ENCODE measurements at regions not wholly inside any gene's neighbourhood (a gene's known extent, or its start where the extent isn't known, plus 50 kb on each side); places are given as distances from the start of the nearest gene placed in this dataset.

DNA sequence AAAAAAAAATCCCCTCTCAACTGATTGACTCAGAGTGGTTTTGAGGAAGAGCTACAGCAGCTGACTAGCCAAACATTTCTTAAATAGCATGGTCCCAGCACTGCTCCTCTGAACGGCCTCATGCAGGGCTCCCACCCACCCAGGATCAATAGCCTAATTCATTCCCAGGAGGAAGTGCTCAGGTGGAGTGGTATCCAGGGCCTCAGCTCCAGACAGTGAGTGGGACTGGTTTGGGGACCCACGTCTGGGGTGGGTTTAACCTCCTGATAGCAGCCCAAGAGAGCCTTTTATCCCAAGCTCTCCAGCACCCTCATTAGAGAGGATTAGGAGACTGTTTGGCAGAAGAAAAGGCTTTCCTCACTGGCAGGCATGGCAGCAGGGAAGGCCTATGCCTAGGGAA lies 68.5 kb upstream of the CDH5 start:
- Histone ChIP-seq H3K36me3 (ENCODE audit: control insufficient read depth, insufficient read depth, low read length) (no peaks in the 10 kb centered on the region), H3K27me3 (ENCODE audit: control insufficient read depth, insufficient read depth, low read length) (peaks cover 2% of the 10 kb centered on the region), H3K4me3 (ENCODE audit: low read depth, low read length) (no peak overlapping the region)
- TF ChIP-seq, protein P1, sequence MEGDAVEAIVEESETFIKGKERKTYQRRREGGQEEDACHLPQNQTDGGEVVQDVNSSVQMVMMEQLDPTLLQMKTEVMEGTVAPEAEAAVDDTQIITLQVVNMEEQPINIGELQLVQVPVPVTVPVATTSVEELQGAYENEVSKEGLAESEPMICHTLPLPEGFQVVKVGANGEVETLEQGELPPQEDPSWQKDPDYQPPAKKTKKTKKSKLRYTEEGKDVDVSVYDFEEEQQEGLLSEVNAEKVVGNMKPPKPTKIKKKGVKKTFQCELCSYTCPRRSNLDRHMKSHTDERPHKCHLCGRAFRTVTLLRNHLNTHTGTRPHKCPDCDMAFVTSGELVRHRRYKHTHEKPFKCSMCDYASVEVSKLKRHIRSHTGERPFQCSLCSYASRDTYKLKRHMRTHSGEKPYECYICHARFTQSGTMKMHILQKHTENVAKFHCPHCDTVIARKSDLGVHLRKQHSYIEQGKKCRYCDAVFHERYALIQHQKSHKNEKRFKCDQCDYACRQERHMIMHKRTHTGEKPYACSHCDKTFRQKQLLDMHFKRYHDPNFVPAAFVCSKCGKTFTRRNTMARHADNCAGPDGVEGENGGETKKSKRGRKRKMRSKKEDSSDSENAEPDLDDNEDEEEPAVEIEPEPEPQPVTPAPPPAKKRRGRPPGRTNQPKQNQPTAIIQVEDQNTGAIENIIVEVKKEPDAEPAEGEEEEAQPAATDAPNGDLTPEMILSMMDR (IDR thresholded peaks at IDR 0.05; ENCODE audit: insufficient read depth, low read length, severe bottlenecking) = no peak
- FAIRE-seq (no peak), DNase-seq (ENCODE audit: low read depth) (no peak)

DNA sequence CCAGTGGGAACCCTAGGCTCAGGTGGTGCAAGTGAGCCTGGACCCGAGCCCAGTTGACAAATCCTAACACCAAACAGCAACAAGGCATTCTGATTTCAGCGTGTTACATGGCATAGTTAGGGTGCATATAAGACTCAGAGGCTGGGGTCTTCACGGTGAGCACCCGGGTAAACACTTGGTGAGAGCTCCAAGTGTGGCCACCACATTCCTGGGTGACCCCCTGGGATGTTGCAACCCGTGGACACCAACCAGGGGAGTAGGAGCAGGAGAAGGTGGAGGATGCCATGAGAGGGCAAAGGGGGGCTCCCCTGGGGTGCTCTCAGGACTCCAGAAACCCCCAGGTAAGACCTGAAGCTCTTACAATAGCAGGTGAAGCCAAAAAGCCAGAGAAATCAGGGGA lies 69.9 kb upstream of the CDH5 start:
- Histone ChIP-seq H3K27me3 (ENCODE audit: control insufficient read depth, insufficient read depth, low read length) (peaks cover 2% of the 10 kb centered on the region), H3K4me3 (ENCODE audit: low read depth, low read length) (no peak overlapping the region), H3K36me3 (ENCODE audit: control insufficient read depth, insufficient read depth, low read length) (no peaks in the 10 kb centered on the region)
- DNase-seq (ENCODE audit: low read depth) = no peak
- TF ChIP-seq, protein P1 (IDR thresholded peaks at IDR 0.05; ENCODE audit: insufficient read depth, low read length, severe bottlenecking) = no peak
- no peak for FAIRE-seq

DNA sequence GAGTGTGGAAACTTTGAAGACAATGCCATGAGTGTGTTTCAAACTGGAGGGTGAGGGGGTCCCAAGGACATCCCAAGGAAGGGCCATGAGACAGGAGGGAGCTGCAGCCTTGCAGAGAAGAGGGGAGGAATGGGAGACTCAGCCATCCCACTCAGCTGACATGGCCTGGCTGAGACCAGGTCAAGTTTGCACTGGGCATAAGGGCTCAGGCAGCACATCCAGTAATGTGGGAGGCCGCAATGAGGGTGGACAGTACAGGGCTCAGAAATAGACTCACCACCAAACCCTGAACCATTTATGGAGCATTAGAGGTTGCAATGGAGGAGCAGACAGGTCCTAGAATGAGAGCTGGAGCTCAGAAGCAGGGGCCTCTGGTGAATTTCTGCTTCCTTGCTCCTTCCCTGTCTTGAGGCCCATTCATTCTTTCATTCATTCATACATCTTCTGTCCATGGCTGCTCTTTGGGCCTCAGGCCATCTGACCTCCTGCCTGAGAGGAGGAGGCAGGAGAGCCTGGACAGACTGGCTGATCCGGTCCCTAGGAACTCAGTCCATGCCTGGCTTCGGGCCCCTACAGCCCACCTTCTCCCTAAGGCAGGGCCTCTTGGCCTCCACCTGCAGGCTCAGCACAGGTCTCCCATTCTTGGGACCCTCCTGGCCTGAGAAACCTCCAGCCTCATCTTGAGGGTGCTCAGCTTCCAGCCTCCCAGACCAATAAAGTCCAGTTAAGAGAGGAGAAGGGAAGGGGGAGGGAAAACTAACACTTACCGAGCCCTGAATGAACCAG lies 70.5 kb upstream of the CDH5 start:
- FAIRE-seq = no peak
- no peak for DNase-seq (ENCODE audit: low read depth)
- H3K4me3 ChIP-seq (ENCODE audit: low read depth, low read length) = no peak overlapping the region
- TF ChIP-seq, protein P1 (IDR thresholded peaks at IDR 0.05; ENCODE audit: insufficient read depth, low read length, severe bottlenecking) = no peak
- peaks cover 2% of the 10 kb centered on the region for H3K27me3 ChIP-seq (ENCODE audit: control insufficient read depth, insufficient read depth, low read length)
- no peaks in the 10 kb centered on the region for H3K36me3 ChIP-seq (ENCODE audit: control insufficient read depth, insufficient read depth, low read length)

DNA sequence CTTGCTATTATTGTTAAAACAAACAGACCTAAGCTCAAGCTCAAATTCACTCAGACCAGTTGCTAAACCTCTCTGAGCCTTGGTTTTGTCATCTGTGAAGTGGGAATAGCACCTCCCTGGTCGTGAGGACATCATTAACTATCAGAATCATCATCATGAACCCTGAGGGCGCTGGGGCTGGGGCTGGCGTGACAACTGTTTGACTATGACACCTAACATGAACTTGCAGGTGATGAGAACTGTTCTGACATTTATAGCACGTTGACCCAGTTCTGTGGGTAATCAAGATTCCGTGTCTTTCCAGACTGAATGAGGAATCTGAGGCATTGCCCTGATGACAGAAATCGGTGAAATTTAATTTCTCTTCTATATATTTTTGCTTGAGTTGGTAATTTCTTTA lies 71.3 kb upstream of the CDH5 start:
- H3K27me3 ChIP-seq (ENCODE audit: control insufficient read depth, insufficient read depth, low read length) = peaks cover 2% of the 10 kb centered on the region
- DNase-seq (ENCODE audit: low read depth) (no peak), FAIRE-seq (no peak)
- H3K36me3 ChIP-seq (ENCODE audit: control insufficient read depth, insufficient read depth, low read length) = no peaks in the 10 kb centered on the region
- no peak overlapping the region for H3K4me3 ChIP-seq (ENCODE audit: low read depth, low read length)
- TF ChIP-seq, protein P1 (IDR thresholded peaks at IDR 0.05; ENCODE audit: insufficient read depth, low read length, severe bottlenecking) = no peak

DNA sequence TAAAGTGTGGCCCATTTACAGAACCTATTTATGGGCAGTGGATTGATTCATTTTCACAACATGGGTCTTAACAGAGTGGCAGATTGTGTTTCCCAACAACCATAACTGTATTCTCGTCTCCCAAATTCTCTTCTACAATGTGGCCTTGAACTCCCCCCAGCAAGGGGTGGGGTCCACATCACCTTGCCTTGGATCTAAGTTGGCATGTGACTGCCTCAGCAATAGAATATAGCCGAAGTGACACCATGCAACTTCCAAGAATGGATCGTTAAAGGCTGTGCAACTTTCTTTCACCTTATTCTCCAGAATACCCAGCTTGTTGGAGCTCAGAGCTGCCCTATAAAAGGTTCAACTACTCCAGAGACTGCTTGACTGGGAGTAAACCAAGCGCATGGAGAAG lies 72.0 kb upstream of the CDH5 start:
- TF ChIP-seq, protein P1 (IDR thresholded peaks at IDR 0.05; ENCODE audit: insufficient read depth, low read length, severe bottlenecking) = no peak

DNA sequence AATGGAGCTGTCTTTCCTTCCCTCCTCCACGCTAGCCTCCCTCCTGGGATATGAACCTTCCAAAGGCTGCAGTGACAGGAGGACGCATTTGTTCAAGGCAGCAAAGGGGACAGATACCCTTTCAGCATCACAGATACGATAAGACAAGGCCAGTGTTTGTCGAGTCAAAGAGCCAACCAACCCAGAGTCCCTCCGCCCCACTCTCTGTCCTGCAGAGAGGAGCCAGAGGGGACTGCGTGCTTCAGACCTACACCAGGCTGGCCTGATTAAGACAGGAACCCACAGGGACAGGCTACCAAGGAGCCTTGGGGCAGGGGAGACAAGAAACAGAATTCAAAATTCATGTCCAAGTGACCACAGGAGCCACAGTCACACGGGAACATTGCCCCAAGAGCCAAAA lies 72.6 kb upstream of the CDH5 start:
- FAIRE-seq (no peak), DNase-seq (ENCODE audit: low read depth) (no peak)
- Histone ChIP-seq H3K27me3 (ENCODE audit: control insufficient read depth, insufficient read depth, low read length) (peaks cover 2% of the 10 kb centered on the region), H3K36me3 (ENCODE audit: control insufficient read depth, insufficient read depth, low read length) (no peaks in the 10 kb centered on the region), H3K4me3 (ENCODE audit: low read depth, low read length) (no peak overlapping the region)
- TF ChIP-seq, protein P1 (IDR thresholded peaks at IDR 0.05; ENCODE audit: insufficient read depth, low read length, severe bottlenecking) = no peak

More for the DNA sequence above, 72.0 kb upstream of the CDH5 start:
- H3K27me3 ChIP-seq (ENCODE audit: control insufficient read depth, insufficient read depth, low read length) = peaks cover 2% of the 10 kb centered on the region
- FAIRE-seq = no peak
- no peaks in the 10 kb centered on the region for H3K36me3 ChIP-seq (ENCODE audit: control insufficient read depth, insufficient read depth, low read length)
- DNase-seq (ENCODE audit: low read depth) = no peak
- H3K4me3 ChIP-seq (ENCODE audit: low read depth, low read length) = no peak overlapping the region

Measured in bronchial epithelial cell (primary cell).